ENCODE measurements at regions not wholly inside any gene's neighbourhood (a gene's known extent, or its start where the extent isn't known, plus 50 kb on each side); places are given as distances from the start of the nearest gene placed in this dataset.
"Not testable (repeated sequence)": the region's sequence is repeated elsewhere in the genome, so short reads cannot be mapped to it uniquely, and the experiment has no call there.

GRCh38 chrY:17511984-17512383 lies 368.0 kb downstream of the CDY2B start:
- H2AFZ ChIP-seq (ENCODE audit: low read depth, low read length); H3K4me1 ChIP-seq (ENCODE audit: control insufficient read depth, extremely low read depth, insufficient read depth, low read length); POLR2A ChIA-PET; CTCF ChIA-PET; H3K27me3 ChIP-seq (ENCODE audit: control insufficient read depth in 2 of 2, insufficient read depth in 2 of 2, low read length in 2 of 2); H3K36me3 ChIP-seq (ENCODE audit: control insufficient read depth in 2 of 2, extremely low read depth in 1 of 2, insufficient read depth in 2 of 2, low read length in 2 of 2); H3K9me3 ChIP-seq (replicated peaks; ENCODE audit: control insufficient read depth, insufficient read depth, low read length); H4K20me1 ChIP-seq (replicated peaks; ENCODE audit: control insufficient read depth, extremely low read depth, insufficient read depth, low read length); H3K4me2 ChIP-seq (ENCODE audit: insufficient read depth, low read length); dilution Hi-C loops (cut with MboI; ENCODE audit: extremely low pct_ligation_motif_present, low sequenced_read_pairs); H3K79me2 ChIP-seq (ENCODE audit: control insufficient read depth, insufficient read depth, low read length); intact Hi-C loops (cut with micrococcal nuclease); BruUV-seq (replicated peaks); DNase-seq (ENCODE audit: low read depth, low spot score); H3K9ac ChIP-seq (replicated peaks; ENCODE audit: extremely low read depth, insufficient read depth, low read length); H3K27ac ChIP-seq (ENCODE audit: insufficient read depth, low read depth, low read length); H3K4me3 ChIP-seq (replicated peaks in 1 of 3; ENCODE audit: insufficient read depth in 1 of 3, low read depth in 1 of 3, low read length in 3 of 3); H3K9me1 ChIP-seq (replicated peaks; ENCODE audit: control insufficient read depth, extremely low read depth, insufficient read depth, low read length); FAIRE-seq: not testable (repeated sequence)

- H4K20me1 ChIP-seq (replicated peaks; ENCODE audit: control insufficient read depth, extremely low read depth, insufficient read depth, low read length); FAIRE-seq; H2AFZ ChIP-seq (ENCODE audit: low read depth, low read length); H3K4me3 ChIP-seq (replicated peaks in 1 of 3; ENCODE audit: insufficient read depth in 1 of 3, low read depth in 1 of 3, low read length in 3 of 3); DNase-seq (ENCODE audit: low read depth, low spot score); H3K36me3 ChIP-seq (ENCODE audit: control insufficient read depth in 2 of 2, extremely low read depth in 1 of 2, insufficient read depth in 2 of 2, low read length in 2 of 2); H3K27ac ChIP-seq (ENCODE audit: insufficient read depth, low read depth, low read length); dilution Hi-C loops (cut with MboI; ENCODE audit: extremely low pct_ligation_motif_present, low sequenced_read_pairs); H3K79me2 ChIP-seq (ENCODE audit: control insufficient read depth, insufficient read depth, low read length); POLR2A ChIA-PET; BruUV-seq (replicated peaks); H3K9me3 ChIP-seq (replicated peaks; ENCODE audit: control insufficient read depth, insufficient read depth, low read length); H3K4me1 ChIP-seq (ENCODE audit: control insufficient read depth, extremely low read depth, insufficient read depth, low read length); H3K4me2 ChIP-seq (ENCODE audit: insufficient read depth, low read length); H3K9me1 ChIP-seq (replicated peaks; ENCODE audit: control insufficient read depth, extremely low read depth, insufficient read depth, low read length); H3K9ac ChIP-seq (replicated peaks; ENCODE audit: extremely low read depth, insufficient read depth, low read length); CTCF ChIA-PET; H3K27me3 ChIP-seq (ENCODE audit: control insufficient read depth in 2 of 2, insufficient read depth in 2 of 2, low read length in 2 of 2); intact Hi-C loops (cut with micrococcal nuclease): not testable (repeated sequence)
Observed at GRCh38 chrY:17511476-17511875, 368.5 kb downstream of the CDY2B start.

GRCh38 chrY:17505834-17506233 lies 374.2 kb downstream of the CDY2B start:
- H3K79me2 ChIP-seq (ENCODE audit: control insufficient read depth, insufficient read depth, low read length); dilution Hi-C loops (cut with MboI; ENCODE audit: extremely low pct_ligation_motif_present, low sequenced_read_pairs); H3K9me1 ChIP-seq (replicated peaks; ENCODE audit: control insufficient read depth, extremely low read depth, insufficient read depth, low read length); H4K20me1 ChIP-seq (replicated peaks; ENCODE audit: control insufficient read depth, extremely low read depth, insufficient read depth, low read length); POLR2A ChIA-PET; H3K4me1 ChIP-seq (ENCODE audit: control insufficient read depth, extremely low read depth, insufficient read depth, low read length); BruUV-seq (replicated peaks); H3K36me3 ChIP-seq (ENCODE audit: control insufficient read depth in 2 of 2, extremely low read depth in 1 of 2, insufficient read depth in 2 of 2, low read length in 2 of 2); H3K4me3 ChIP-seq (replicated peaks in 1 of 3; ENCODE audit: insufficient read depth in 1 of 3, low read depth in 1 of 3, low read length in 3 of 3); H2AFZ ChIP-seq (ENCODE audit: low read depth, low read length); CTCF ChIA-PET; H3K9me3 ChIP-seq (replicated peaks; ENCODE audit: control insufficient read depth, insufficient read depth, low read length); intact Hi-C loops (cut with micrococcal nuclease); DNase-seq (ENCODE audit: low read depth, low spot score); FAIRE-seq; H3K4me2 ChIP-seq (ENCODE audit: insufficient read depth, low read length); H3K9ac ChIP-seq (replicated peaks; ENCODE audit: extremely low read depth, insufficient read depth, low read length); H3K27ac ChIP-seq (ENCODE audit: insufficient read depth, low read depth, low read length); H3K27me3 ChIP-seq (ENCODE audit: control insufficient read depth in 2 of 2, insufficient read depth in 2 of 2, low read length in 2 of 2): not testable (repeated sequence)

DNA sequence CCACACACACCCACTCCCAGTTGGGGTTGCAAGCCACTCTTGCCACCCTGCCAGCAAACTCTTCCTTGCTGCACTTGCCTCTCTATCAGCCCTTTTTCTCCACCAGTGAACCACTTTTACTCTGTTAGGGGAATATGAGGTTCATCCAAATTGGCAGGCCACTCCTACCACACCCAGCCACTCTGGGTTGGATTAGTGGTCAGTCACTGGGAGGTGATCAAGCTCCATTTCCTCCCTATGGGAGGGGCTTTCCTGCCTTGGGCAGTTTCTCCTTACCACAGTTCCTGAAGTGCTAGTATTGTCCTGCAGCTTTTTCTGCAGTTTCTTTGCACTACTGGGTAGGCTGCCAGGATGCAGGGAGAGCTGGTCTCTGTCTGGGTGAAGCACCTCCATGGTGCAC lies 395.3 kb downstream of the CDY2B start:
- POLR2A ChIA-PET; H3K4me2 ChIP-seq (ENCODE audit: insufficient read depth, low read length); H3K9ac ChIP-seq (replicated peaks; ENCODE audit: extremely low read depth, insufficient read depth, low read length); FAIRE-seq; H2AFZ ChIP-seq (ENCODE audit: low read depth, low read length); BruUV-seq (replicated peaks); H3K9me3 ChIP-seq (replicated peaks; ENCODE audit: control insufficient read depth, insufficient read depth, low read length); dilution Hi-C loops (cut with MboI; ENCODE audit: extremely low pct_ligation_motif_present, low sequenced_read_pairs); intact Hi-C loops (cut with micrococcal nuclease); H4K20me1 ChIP-seq (replicated peaks; ENCODE audit: control insufficient read depth, extremely low read depth, insufficient read depth, low read length); H3K9me1 ChIP-seq (replicated peaks; ENCODE audit: control insufficient read depth, extremely low read depth, insufficient read depth, low read length); DNase-seq (ENCODE audit: low read depth, low spot score); H3K36me3 ChIP-seq (ENCODE audit: control insufficient read depth in 2 of 2, extremely low read depth in 1 of 2, insufficient read depth in 2 of 2, low read length in 2 of 2); CTCF ChIA-PET; H3K27me3 ChIP-seq (ENCODE audit: control insufficient read depth in 2 of 2, insufficient read depth in 2 of 2, low read length in 2 of 2); H3K4me1 ChIP-seq (ENCODE audit: control insufficient read depth, extremely low read depth, insufficient read depth, low read length); H3K4me3 ChIP-seq (replicated peaks in 1 of 3; ENCODE audit: insufficient read depth in 1 of 3, low read depth in 1 of 3, low read length in 3 of 3); H3K27ac ChIP-seq (ENCODE audit: insufficient read depth, low read depth, low read length); H3K79me2 ChIP-seq (ENCODE audit: control insufficient read depth, insufficient read depth, low read length): not testable (repeated sequence)
